ENCODE measurements at regions not wholly inside any gene's neighbourhood (a gene's known extent, or its start where the extent isn't known, plus 50 kb on each side); places are given as distances from the start of the nearest gene placed in this dataset.
A peak's percentile ranks its signal among the peaks of the same experiment; 100 is the strongest.
"Not testable (repeated sequence)": the region's sequence is repeated elsewhere in the genome, so short reads cannot be mapped to it uniquely, and the experiment has no call there.

DNA sequence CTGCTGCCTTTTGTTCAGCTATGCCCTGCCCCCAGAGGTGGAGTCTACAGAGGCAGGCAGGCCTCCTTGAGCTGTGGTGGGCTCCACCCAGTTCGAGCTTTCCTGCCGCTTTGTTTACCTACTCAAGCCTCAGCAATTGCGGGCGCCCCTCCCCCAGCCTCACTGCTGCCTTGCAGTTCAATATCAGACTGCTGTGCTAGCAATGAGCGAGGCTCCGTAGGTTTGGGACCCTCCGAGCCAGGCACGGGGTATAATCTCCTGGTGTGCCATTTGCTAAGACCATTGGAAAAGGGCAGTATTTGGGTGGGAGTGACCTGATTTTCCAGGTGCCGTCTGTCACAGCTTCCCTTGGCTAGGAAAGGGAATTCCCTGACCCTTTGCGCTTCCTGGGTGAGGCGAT is 51.9 kb downstream of the DIPK2A start:
- DNase-seq, result not testable (repeated sequence)

DNA sequence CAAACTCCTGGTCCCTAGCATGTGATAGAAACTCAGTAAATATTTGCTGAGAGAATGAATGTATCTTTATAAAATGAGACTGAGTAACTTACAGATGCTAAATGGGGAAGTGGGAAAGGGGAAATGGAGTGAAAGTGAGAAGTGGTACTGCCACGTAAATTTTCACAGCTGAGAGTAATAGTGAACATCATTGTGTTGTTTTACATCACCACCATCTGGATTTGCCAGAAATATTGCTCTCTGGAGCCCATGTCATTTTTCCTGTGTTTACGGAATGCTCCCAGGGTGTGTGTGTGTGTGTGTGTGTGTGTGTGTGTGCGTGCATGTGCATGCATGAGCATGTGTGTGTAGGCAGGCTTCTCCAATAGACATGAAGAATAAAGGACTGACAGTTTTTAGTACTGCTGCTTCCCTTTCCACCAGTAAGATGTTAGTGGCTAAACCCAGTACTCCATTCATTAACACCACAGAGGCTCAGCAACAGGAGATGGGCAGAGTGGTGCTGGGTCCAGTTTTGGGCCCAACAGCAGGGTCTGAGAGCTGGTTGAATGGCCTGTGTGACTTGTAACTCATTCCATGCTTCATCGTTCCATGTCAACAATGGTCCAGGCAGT is 57.3 kb downstream of the DIPK2A start:
- DNase-seq, result no peak

DNA sequence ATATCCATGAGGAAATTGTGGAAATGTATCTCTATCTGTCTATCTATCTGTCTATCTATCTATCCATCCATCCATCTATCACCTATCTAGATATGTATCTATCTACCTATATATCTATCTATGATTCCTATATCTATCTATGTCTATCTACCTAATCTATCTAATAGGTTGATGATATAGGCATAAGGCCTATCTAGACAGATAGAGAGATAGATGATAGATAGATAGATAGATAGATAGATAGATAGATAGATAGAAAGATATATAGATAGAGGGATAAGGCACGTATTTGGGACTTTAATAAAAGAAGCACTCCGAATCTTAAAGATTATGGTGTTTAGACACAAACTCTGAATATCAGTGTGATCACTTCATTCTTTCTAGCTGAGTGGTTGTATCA is 58.1 kb downstream of the DIPK2A start:
- DNase-seq, result no peak

DNA sequence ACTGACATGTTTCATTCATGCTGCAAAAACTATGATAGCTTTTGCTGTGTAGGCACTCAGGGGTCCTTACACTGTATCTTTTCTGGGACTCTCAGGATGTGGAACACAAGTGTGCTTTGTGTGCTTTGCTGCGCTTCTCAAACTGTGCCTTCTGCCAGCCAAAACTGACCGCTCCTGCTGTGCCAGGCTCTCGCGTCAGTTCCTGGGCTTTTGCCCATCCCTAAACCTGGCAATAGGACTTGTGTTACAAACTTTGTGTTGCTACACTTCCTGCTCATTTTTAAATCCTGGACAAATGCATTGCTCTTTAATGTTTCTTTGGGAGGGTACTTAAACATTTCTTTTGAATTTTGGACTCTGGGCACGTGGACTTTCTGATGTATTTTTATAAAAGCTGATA is 60.3 kb downstream of the DIPK2A start:
- no peak for DNase-seq

DNA sequence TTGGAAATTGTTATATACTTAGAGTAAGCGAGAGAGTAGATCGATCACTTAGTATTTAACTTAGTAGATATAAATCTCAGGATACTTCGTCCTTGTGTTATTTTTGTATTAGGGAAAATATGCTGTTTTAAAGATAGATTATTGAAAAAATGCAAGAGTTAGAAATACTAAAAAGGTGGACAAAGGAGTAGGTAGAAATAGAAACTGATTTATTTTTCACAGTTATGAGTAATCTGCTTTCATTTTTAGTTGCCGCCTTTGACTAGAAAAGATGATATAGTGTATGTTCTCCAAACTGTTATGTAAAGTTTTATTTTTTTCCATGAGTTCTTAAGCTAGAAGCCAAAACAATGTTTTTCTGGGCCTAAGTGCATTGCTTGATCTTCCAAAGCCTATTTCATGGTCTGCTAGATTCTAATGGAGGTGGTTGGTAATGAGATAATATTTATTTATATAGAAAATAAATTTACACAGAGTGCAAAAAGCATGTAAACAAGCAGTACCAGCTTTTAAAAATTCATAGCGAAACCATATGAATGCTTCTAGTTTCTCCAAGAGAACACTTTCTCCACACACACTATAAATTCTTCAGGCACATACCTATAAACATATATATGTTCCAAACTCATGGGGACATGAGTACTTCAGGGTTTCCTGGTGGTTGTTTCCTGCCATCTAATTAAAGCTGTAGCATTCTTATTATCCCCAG is 61.1 kb downstream of the DIPK2A start:
- peak in 1 of 5 donors; percentile 20 for DNase-seq

DNA sequence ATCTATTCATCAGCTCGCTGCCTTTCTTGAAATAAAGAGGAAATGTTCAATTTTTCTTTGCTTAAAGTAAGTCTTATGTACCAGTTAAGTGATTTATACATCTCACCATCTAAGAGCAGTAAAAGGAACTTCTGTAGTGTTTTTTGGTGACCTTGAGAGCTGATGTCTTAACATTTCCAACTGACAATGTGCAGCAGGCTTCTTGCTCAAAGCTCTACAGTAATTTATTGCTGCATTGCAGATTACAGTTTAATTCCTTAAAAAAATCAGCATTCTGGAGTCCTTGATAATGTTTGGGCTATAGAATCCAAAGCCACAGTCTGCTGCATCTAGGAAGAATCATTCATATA is 61.6 kb downstream of the DIPK2A start:
- no peak for DNase-seq

DNA sequence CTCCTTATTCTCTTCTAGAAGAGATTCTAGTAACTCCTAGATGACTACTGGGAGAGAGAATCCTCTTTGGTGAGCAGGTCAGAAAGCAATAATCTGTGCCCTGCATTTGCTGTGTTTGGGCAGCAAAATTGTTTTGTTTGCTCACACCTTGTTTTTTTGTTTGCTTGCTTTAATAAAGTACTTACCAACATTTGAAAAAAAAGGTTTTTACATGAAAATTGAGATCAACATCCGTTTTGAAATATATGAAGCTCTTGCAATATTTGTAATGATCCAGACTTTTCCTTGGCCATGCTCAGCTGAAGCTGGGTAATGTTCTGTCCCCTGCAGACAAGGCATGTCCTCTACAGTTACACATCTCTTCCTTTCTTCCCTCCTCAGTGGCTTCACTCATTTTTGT is 62.2 kb downstream of the DIPK2A start:
- DNase-seq, result no peak

DNA sequence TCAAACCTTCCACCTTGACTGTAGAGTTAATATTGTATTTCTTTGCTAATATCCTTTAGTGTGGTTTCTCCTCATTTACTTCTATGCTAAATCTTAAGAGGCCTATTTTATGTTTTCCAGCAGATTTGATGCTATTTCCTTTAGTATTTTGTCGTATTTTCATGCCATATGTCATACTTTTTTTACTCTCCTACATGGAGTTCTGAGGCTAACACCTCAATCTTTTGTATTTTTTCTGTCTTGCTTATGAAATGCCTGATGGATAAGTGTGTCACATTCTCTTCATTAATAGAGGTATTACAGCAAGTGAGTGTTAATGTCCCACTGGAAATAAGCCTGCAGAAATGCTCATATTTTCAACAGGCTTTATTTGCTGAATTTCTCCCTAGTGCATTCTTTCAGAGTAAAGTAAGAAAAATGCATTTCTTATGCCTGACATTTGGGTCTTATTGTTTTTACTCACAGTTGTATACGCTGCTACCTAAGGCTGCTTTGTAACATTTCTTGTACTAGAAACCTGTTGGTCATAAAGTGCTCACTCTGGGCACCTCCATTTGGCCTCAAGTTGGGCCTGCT is 63.2 kb downstream of the DIPK2A start:
- no peak for DNase-seq

DNA sequence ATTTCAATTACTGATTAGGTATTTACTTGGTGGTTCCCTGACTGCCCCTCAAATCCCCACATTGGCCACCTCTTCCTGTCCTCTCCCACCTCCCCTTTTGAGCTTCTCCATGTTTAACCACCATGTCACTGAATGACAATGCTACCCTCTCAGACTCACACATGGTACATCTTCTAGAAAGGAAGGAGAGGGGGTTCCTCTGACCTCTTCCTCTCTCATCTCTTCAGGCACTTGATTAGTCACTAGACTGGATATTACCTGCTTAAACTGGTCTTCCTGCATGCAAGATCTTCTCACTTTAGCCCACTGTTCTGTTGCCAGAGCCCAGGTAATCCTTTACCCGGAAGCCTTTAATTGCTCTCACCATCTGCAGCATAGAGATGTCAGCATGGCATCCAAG is 64.9 kb downstream of the DIPK2A start:
- DNase-seq, result no peak

DNA sequence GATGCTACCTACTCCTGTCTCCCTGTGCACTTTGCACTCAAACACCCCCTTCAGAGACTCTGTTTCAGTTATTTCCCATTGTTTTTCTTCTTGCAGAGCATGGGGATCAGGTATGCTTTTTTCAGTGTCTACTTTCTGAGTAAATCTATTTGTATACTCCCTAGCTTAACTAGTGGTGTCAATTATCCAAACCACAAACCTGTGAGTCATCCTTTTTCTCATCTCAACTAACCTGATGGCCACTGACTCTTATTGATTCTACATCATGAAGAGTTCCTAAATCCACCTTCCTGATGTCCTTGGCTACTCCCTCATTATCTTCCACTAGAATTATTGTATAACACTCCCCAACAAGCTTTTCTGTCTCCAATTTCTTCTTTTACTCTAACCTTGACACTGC is 68.0 kb downstream of the DIPK2A start:
- DNase-seq, result no peak

DNA sequence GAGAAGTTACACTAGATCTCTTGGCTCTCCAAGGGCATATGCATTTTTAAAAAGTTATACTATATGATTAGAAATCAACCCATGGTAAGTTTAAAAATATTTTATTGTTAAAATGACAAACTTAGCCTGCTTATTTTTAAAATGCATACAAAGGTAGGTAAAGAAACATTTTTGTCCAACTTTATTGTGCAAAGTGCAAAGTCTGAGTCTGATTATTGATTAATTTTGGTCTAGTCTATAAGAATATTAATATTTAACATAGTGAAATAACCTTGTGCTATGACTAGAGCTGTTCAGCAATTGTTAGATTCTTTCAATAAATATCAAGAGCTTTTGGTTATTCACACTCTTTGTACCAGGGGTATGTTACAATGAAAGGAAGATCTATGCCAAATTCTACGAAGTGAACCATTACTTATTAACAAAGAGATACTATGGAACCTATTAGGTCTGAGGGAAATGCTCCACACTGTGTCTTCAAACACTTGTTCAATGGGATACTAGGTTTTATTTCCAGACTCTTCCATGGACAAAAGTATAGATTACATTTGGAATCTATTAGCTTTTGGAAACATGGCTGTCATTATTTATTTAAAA is 70.4 kb downstream of the DIPK2A start:
- DNase-seq, result no peak

DNA sequence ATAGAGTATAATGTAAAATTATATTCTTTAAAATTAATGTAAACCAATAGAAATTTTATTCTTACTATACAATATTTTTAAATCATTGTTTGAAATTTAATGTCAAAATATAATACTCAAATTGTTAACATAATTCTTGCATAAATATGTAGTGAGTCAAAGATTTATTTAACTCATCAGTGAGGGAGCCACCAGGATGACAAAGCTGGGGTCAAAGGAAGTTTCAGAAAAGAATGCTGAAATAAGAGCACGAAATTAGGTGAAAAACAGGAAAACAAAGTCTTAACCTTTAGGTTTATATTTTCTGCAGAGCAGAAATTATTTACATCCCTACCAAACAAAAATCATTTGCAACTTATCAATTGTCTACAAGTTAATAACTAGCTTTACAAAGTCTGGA is 74.1 kb downstream of the DIPK2A start:
- no peak for DNase-seq

DNA sequence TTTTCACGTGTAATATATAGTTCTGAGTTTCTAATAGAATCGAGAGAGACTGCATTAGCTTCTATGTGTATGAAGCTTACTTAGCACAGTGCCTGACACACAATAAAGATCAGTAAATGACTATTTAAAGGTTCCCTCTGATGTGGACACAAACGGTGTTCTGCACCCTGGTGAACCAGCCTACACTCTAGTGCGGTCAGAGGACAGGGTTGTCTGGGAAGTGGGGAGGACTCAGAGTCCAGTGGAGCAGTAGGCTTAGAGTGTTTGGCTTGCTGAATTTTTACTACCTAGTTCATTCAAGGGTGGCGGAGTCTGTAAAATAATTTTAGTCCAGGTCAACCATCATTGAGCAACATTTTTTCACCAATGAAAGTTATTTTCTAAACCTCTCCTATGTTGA is 77.8 kb downstream of the DIPK2A start:
- DNase-seq, result no peak

DNA sequence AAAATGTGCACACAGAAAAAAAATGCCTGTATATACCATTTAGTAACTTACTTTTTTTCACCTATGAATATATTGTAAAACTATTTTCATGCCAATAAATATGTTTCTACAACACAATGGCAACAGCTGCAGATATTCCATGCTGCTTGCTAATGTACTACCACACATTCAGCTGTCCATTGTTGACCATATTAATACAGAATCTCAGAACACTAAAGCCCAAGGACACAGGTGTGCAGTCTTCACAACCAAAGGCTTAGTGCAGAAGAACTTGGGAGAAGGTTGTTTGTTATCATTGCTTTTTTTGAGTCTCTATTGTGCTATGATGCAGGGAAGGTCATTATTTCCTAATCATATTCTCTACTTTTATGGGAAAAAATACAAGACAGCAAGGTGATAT is 79.6 kb downstream of the DIPK2A start:
- no peak for DNase-seq

DNA sequence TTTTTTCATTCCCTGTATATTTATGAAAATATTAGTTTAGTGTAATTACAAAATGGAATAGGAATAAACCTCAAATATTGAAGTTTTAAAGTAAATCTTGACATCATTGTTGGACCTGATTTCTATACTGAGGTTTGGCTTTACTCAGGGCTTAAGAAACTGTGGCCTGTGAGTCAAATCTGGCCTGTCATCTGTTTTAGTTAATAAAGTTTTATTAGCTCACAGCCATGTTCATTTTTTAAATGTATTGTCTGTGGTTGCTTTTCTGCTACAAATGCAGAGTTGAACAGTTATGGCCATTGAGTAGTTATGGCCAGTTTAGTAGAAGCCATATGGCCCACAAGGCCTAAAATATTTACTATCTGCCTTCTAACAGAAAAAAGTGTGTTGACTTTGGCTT is 80.7 kb downstream of the DIPK2A start:
- DNase-seq, result no peak

DNA sequence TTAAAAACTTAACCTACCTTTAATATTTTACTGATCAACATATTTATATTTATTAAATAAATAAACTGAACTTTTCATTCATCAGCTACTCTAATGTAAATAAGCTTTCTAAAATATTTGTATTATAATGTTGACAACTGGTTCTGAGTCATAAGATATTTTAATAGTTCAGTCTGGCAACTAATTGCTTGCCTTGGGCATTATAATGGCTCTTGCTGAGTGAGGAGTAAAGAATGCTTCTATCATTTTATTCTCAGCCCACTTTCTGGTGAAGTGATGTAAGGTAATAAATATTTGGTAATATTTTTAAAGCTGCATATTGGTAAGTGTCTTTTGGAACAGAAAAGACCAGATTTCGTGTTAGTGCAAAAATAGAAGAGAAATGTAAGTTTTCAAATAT is 81.5 kb downstream of the DIPK2A start:
- DNase-seq, result no peak

DNA sequence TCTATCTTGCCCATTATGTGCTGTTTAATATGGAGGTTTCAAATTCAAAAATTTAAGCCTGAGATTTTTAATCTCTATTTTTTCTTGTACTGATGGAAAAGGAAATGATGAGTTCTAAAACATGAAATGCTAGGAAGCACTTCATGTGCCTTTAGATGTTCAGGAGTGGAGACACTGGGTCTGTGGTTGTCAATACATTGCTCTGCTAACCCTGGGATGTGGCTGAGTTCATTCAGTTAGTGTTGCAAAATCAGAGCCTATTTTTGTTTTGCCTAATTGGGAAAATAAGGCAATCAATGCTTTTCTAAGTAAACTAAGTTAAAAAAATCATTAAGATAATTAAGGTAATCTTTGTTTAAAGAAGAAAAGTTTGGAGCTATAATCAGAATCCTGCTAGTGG is 83.1 kb downstream of the DIPK2A start:
- DNase-seq, result no peak

DNA sequence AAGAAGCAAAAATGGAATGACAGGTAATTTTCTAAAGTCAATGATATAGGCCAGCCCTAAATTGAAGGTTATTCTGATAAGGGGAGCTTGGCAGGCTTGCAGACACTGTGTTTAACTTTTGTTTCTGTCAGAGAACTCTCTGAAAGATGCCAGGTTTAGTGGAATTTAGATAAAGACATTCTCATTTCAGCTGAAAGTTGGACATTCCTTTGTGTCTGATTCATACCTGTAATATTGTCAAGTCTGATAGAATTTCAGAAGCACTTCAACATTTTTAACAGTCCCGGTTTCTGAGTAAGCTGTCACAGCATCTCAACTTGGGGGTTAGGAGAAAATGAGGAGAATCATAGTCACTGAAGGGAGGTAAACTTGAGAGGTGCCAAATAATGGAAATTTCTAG is 84.0 kb downstream of the DIPK2A start:
- no peak for DNase-seq

DNA sequence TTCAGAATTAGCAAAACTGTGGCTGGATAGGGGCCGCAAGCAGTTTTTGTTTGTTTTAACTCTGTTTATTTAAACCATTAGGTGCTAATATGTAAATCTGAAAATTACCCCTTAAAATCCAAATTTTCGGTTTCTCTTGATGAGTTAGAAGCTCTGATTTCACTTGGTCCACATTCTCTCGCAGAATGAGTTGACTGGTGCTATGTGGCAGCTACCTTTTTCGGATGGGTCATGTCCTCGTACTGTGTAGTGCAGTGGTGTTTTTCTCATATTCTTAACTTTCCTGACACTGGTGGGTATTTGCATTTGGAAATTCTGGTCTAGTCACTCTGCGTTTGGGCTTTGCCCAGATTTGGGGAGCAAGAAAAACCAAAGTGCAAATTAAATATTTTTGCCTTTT is 87.1 kb downstream of the DIPK2A start:
- no peak for DNase-seq

DNA sequence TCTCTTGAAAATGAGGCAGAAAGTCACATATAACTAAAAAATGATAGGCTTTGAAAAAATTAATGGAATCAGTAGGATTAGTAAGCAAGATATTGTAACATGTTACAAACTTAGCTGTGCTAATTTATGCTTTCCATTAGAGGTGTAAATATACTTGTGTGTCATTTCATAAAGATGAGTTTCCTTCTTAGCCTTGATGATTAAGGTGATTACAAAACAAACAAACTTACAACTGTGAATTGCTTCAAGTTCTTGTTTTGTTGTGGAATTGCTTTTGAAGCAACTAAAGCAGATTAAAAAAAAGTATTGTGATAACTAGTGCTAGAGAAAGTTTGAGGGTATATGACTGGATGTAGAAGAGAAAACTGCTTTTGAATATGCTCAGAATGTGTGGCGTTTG is 87.9 kb downstream of the DIPK2A start:
- DNase-seq, result no peak

DNA sequence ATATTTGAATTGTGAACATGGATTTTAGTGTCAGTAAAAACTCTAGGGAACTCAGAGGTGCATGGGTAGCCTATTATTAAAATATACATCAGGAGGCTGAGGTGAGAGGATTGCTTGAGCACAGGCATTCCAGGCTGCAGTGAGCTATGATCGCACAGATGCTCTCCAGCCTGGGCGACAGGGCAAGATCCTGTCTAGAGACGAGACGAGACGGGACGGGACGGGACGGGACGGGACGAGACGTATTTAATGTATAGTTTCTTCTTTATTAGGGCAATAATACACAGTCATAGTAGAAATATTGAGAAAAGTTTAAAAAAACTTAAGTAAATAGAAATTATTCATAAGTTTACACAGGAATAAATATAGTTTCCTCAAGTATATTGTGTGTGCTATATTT is 89.3 kb downstream of the DIPK2A start:
- DNase-seq, result no peak

DNA sequence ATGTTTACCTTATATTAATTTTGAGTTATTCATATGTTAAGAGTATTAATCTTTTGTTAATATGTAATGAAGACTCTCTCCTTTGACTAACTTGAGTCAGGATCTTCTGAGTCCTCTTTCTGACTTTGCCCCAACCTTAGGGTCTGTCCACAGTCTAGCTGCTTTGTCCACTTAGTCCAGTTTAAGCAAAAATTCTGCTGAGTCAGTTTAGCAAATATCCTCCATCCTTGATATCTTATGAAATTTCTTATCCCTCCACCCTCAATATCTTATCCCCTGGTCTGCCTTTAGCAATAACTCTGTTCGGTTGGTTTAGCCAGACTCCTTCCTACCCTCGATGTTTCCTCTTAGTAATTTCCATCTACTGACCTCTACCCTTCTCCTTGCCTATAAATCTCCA is 91.7 kb downstream of the DIPK2A start:
- DNase-seq, result no peak

DNA sequence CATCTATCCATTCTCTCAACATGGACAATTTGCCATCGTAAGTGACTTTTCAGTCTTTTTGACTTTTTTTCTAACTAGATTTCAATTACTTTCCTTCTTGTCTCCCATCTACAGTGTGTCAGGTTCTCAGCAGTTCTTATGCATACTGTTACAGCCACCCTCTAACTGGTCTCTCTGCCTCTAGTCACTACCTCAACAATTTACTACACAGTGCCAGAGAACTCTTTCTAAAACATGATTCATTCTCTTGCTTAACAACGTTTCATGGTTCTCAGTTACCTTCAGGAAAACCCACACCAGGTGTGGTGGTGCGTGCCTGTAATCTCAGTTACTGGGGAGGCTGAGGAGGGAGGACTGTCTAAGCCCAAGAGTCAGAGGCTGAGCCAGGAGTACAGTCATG is 95.4 kb downstream of the DIPK2A start:
- DNase-seq, result no peak

DNA sequence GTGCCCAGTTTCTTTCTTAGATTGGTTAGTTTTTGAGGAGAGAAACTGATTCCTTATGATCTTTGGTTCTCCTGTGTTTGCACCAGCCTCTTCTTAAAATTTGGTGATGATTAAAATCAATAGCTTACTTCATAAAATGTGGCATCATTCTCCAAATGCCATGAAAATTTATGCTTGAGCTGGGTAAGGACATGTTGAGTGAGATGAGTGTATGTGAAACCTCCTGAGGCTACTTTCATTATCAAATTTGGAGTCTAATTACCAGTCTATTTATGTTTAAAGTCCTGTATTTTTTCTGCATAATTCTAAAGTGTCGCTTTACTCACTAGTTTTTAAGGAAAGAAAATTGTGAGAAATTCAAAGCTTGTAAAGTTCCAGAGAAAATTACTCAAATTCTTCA is 102.1 kb downstream of the DIPK2A start:
- no peak for DNase-seq

Data from T-helper 1 cell (primary cell).